MCF 10A (cell line): ENCODE measurements at regions not wholly inside any gene's neighbourhood (a gene's known extent, or its start where the extent isn't known, plus 50 kb on each side); places are given as distances from the start of the nearest gene placed in this dataset.

Experiments used
- BruUV-seq: library from RNA; stranded (reverse); fragments of 400-500 nt; replicated peaks from 2 replicates; lab custom pipeline; 2021; lab: Mats Ljungman, UMichigan
- CTCF ChIA-PET: fragments of 300-600 bp; sonication (Branson Sonifier 250); formaldehyde crosslinking; extraction: SDS; loops from one replicate; lab custom pipeline; 2021; ENCODE audit warnings: antibody characterized with exemption, inconsistent platforms; lab: Yijun Ruan, JAX
- POLR2A ChIA-PET: fragments of 300-600, 350-650 bp; sonication (Branson Sonifier 250); formaldehyde crosslinking; extraction: SDS; loops from one replicate; lab custom pipeline; 2020; ENCODE audit warnings: antibody characterized with exemption, inconsistent platforms; lab: Yijun Ruan, JAX
- DNase-seq: peaks from one replicate; pipeline ENCODE4 v3.0.0-alpha.2; 2018; ENCODE audit not compliant: unreplicated experiment
- H3K27ac Mint-ChIP-seq: one replicate; pipeline ENCODE4 v1.8.0; 2022; ENCODE audit warnings: mild to moderate bottlenecking, low read depth, mixed read lengths; ENCODE audit not compliant: unreplicated experiment
- H3K27me3 Mint-ChIP-seq: one replicate; pipeline ENCODE4 v1.8.0; 2022; ENCODE audit warnings: mixed read lengths; ENCODE audit not compliant: insufficient read depth, unreplicated experiment
- H3K36me3 Mint-ChIP-seq: one replicate; pipeline ENCODE4 v1.8.0; 2022; ENCODE audit warnings: mild to moderate bottlenecking, moderate library complexity, mixed read lengths; ENCODE audit not compliant: insufficient read depth, unreplicated experiment
- H3K4me1 Mint-ChIP-seq: one replicate; pipeline ENCODE4 v1.8.0; 2022; ENCODE audit warnings: mixed read lengths; ENCODE audit not compliant: insufficient read depth, unreplicated experiment
- H3K4me3 Mint-ChIP-seq: one replicate; pipeline ENCODE4 v1.8.0; 2022; ENCODE audit warnings: mild to moderate bottlenecking, moderate library complexity, mixed read lengths; ENCODE audit not compliant: unreplicated experiment
- H3K9me3 Mint-ChIP-seq: one replicate; pipeline ENCODE4 v1.8.0; 2022; ENCODE audit warnings: mixed read lengths; ENCODE audit not compliant: unreplicated experiment
- CTCF ChIP-seq: fragments of 200-600 bp; IDR thresholded peaks from one replicate; pipeline ENCODE4 v1.8.0; 2022; ENCODE audit warnings: antibody characterized with exemption, mild to moderate bottlenecking; ENCODE audit not compliant: unreplicated experiment
- intact Hi-C: fragments of 100-400 bp; cut with micrococcal nuclease; formaldehyde crosslinking; loops from 2 replicates; pipeline ENCODE4 v1.14.1; 2022

GRCh38 chr12:82034769-82035168, 275.6 kb upstream of the PPFIA2 start:
- Mint-ChIP-seq H3K4me3 (no peak overlapping the region), H3K27ac (no peak overlapping the region), H3K9me3 (peaks cover 8% of the 10 kb centered on the region), H3K4me1 (no peaks in the 10 kb centered on the region), H3K27me3 (no peaks in the 10 kb centered on the region), H3K36me3 (no peaks in the 10 kb centered on the region)
- BruUV-seq, result no TSS peak
- CTCF ChIA-PET, result no interaction called here
- intact Hi-C loops, result no loop called here
- no peak for TF ChIP-seq CTCF
- no peak for DNase-seq
- POLR2A ChIA-PET, result no interaction called here

GRCh38 chr12:82029936-82030335, 270.8 kb upstream of the PPFIA2 start:
- no peak for TF ChIP-seq CTCF
- Mint-ChIP-seq H3K27me3 (no peaks in the 10 kb centered on the region), H3K9me3 (peaks cover 16% of the 10 kb centered on the region), H3K36me3 (no peaks in the 10 kb centered on the region), H3K4me1 (no peaks in the 10 kb centered on the region), H3K4me3 (no peak overlapping the region), H3K27ac (no peak overlapping the region)
- ChIA-PET POLR2A (interaction anchor here (0.6 kb wide), 1 partner anchor 837 kb away, joined by 3 read pairs; no protein-coding TSS in a partner anchor), CTCF (no interaction called here)
- DNase-seq, result no peak
- intact Hi-C loops, result no loop called here
- no TSS peak for BruUV-seq

- ChIA-PET POLR2A (no interaction called here), CTCF (no interaction called here)
- intact Hi-C loops, result no loop called here
- Mint-ChIP-seq H3K27me3 (no peaks in the 10 kb centered on the region), H3K9me3 (peaks cover 13% of the 10 kb centered on the region), H3K4me3 (no peak overlapping the region), H3K27ac (no peak overlapping the region), H3K4me1 (no peaks in the 10 kb centered on the region), H3K36me3 (no peaks in the 10 kb centered on the region)
- DNase-seq, result no peak
- TF ChIP-seq CTCF, result no peak
- BruUV-seq, result no TSS peak
These were observed 269.6 kb upstream of the PPFIA2 start for GRCh38 chr12:82028772-82029171.

- Mint-ChIP-seq H3K4me1 (no peaks in the 10 kb centered on the region), H3K36me3 (no peaks in the 10 kb centered on the region), H3K4me3 (no peak overlapping the region), H3K9me3 (peaks cover 8% of the 10 kb centered on the region), H3K27ac (no peak overlapping the region), H3K27me3 (no peaks in the 10 kb centered on the region)
- no peak for DNase-seq
- no TSS peak for BruUV-seq
- CTCF ChIA-PET, result interaction anchor here (0.6 kb wide), 1 partner anchor 921 kb away, joined by 3 read pairs; no protein-coding TSS in a partner anchor
- TF ChIP-seq CTCF, result no peak
- intact Hi-C loops, result no loop called here
- POLR2A ChIA-PET, result no interaction called here
These were observed 268.5 kb upstream of the PPFIA2 start for GRCh38 chr12:82027612-82028011.
